Panc1 (cell line): ENCODE measurements at regions not wholly inside any gene's neighbourhood (a gene's known extent, or its start where the extent isn't known, plus 50 kb on each side); places are given as distances from the start of the nearest gene placed in this dataset.

ENCODE experiments used
- CTCF ChIP-seq: fragments of 450-650 bp; IDR thresholded peaks from 2 replicates; pipeline ENCODE4 v1.5.1; 2017; ENCODE audit warnings: mild to moderate bottlenecking
- POLR2AphosphoS5 ChIP-seq: IDR thresholded peaks from 2 replicates; pipeline ENCODE4 v1.6.1; 2012; ENCODE audit warnings: mild to moderate bottlenecking, low read depth, low read length, moderate library complexity
- SIN3A ChIP-seq: IDR thresholded peaks from 2 replicates; pipeline ENCODE4 v1.6.1; 2012; ENCODE audit warnings: low read depth, mild to moderate bottlenecking, low read length, moderate library complexity, borderline replicate concordance; ENCODE audit not compliant: insufficient read depth

GRCh38 chr9:4400731-4401130 is 89.5 kb upstream of the SLC1A1 start:
- TF ChIP-seq CTCF (no peak), POLR2AphosphoS5 (no peak), SIN3A (no peak)
